CD4-positive, alpha-beta memory T cell (primary cell): ENCODE measurements at regions not wholly inside any gene's neighbourhood (a gene's known extent, or its start where the extent isn't known, plus 50 kb on each side); places are given as distances from the start of the nearest gene placed in this dataset.

Source experiments
- CTCF ChIA-PET: fragments of 350-600 bp; sonication (Branson Sonifier 250); formaldehyde crosslinking; loops from one replicate; lab custom pipeline; 2021; ENCODE audit warnings: inconsistent platforms; ENCODE audit not compliant: partially characterized antibody; lab: Charles Lee
- POLR2A ChIA-PET: fragments of 350-600 bp; sonication (Branson Sonifier 250); formaldehyde crosslinking; loops from one replicate; lab custom pipeline; 2021; ENCODE audit not compliant: partially characterized antibody; lab: Charles Lee
- DNase-seq, 5 donors: peaks; one replicate each; pipeline versions ENCODE4 v3.0.0 to v3.0.0-alpha.2; 2020 to 2022; ENCODE audit warnings: mixed read lengths in 1 of 5
- H3K27ac ChIP-seq: one replicate; pipeline ENCODE4 v1.7.0; 2013; ENCODE audit warnings: low read depth, low read length
- H3K27me3 ChIP-seq: 2 replicates; pipeline ENCODE4 v1.7.0; 2013; ENCODE audit warnings: mild to moderate bottlenecking, low read length, moderate library complexity; ENCODE audit not compliant: insufficient read depth
- H3K36me3 ChIP-seq: 2 replicates; pipeline ENCODE4 v1.7.0; 2013; ENCODE audit warnings: mild to moderate bottlenecking, low read length, moderate library complexity; ENCODE audit not compliant: insufficient read depth
- H3K4me1 ChIP-seq: 2 replicates; pipeline ENCODE4 v1.7.0; 2013; ENCODE audit warnings: mild to moderate bottlenecking, low read length, moderate library complexity; ENCODE audit not compliant: insufficient read depth
- H3K4me3 ChIP-seq, 2 donors: one replicate each; pipeline ENCODE4 v1.7.0; 2013; ENCODE audit warnings: low read length in 2 of 2, mild to moderate bottlenecking in 1 of 2
- H3K9me3 ChIP-seq, 2 donors: one replicate each; pipeline ENCODE4 v1.7.0; 2013; ENCODE audit warnings: low read length in 2 of 2, control low read depth in 1 of 2; ENCODE audit not compliant: control insufficient read depth in 1 of 2
- H3K27ac Mint-ChIP-seq, 7 donors: one replicate each; pipeline ENCODE4 v1.8.0; 2020 to 2021; ENCODE audit warnings: mixed read lengths in 7 of 7, mild to moderate bottlenecking in 6 of 7, inconsistent platforms in 3 of 7, moderate library complexity in 3 of 7
- H3K27me3 Mint-ChIP-seq, 2 donors: one replicate each; pipeline ENCODE4 v1.8.0; 2020 to 2021; ENCODE audit warnings: mixed read lengths in 2 of 2
- H3K36me3 Mint-ChIP-seq, 2 donors: one replicate each; pipeline ENCODE4 v1.8.0; 2020 to 2021; ENCODE audit warnings: mixed read lengths in 2 of 2, inconsistent platforms in 1 of 2, mild to moderate bottlenecking in 1 of 2
- H3K4me1 Mint-ChIP-seq, 4 donors: one replicate each; pipeline ENCODE4 v1.8.0; 2020 to 2021; ENCODE audit warnings: mixed read lengths in 4 of 4, mild to moderate bottlenecking in 1 of 4
- H3K4me3 Mint-ChIP-seq, 8 donors: one replicate each; pipeline ENCODE4 v1.8.0; 2020 to 2021; ENCODE audit warnings: mixed read lengths in 8 of 8, mild to moderate bottlenecking in 7 of 8, moderate library complexity in 6 of 8, inconsistent platforms in 3 of 8
- H3K9me3 Mint-ChIP-seq, 8 donors: one replicate each; pipeline ENCODE4 v1.8.0; 2020 to 2021; ENCODE audit warnings: mixed read lengths in 8 of 8, mild to moderate bottlenecking in 5 of 8, inconsistent platforms in 3 of 8, moderate library complexity in 1 of 8
- intact Hi-C: fragments of 100-400 bp; cut with micrococcal nuclease; formaldehyde crosslinking; loops from one replicate; pipeline ENCODE4 v1.15.1; 2023

- H3K27ac Mint-ChIP-seq, result no peak overlapping the region
- no peak overlapping the region for H3K4me3 ChIP-seq
- H3K4me3 Mint-ChIP-seq, result no peak overlapping the region
- DNase-seq, result no peak
- peaks cover 0 to 5% (median 0%) of the 10 kb centered on the region in 8 donors for H3K9me3 Mint-ChIP-seq
- ChIA-PET POLR2A (no interaction called here), CTCF (interaction anchor here (0.7 to 2.9 kb wide), 8 partner anchors 9 to 980 kb away, joined by 3 to 16 read pairs (median 4); no protein-coding TSS in a partner anchor)
- H3K4me1 ChIP-seq, result no peaks in the 10 kb centered on the region
- H3K27ac ChIP-seq, result no peak overlapping the region
- H3K27me3 Mint-ChIP-seq, result peaks cover 8 to 14% of the 10 kb centered on the region in 2 donors
- intact Hi-C loops, result loop anchor here (2.0 to 5.0 kb wide), 3 partner anchors 339 to 1274 kb away; no protein-coding TSS in a partner anchor
- peaks cover 0 to 6% (median 4%) of the 10 kb centered on the region in 4 donors for H3K4me1 Mint-ChIP-seq
- no peaks in the 10 kb centered on the region for H3K9me3 ChIP-seq
- H3K36me3 ChIP-seq, result no peaks in the 10 kb centered on the region
- H3K36me3 Mint-ChIP-seq, result no peaks in the 10 kb centered on the region
- no peaks in the 10 kb centered on the region for H3K27me3 ChIP-seq
These were observed 53.9 kb upstream of the GLI2 start for GRCh38 chr2:120681696-120682288.

GRCh38 chr2:120682654-120683053 is 53.0 kb upstream of the GLI2 start:
- Histone ChIP-seq H3K9me3 (no peaks in the 10 kb centered on the region), H3K27me3 (no peaks in the 10 kb centered on the region), H3K27ac (no peak overlapping the region), H3K4me1 (no peaks in the 10 kb centered on the region), H3K4me3 (no peak overlapping the region), H3K36me3 (no peaks in the 10 kb centered on the region)
- POLR2A ChIA-PET, result no interaction called here
- H3K27me3 Mint-ChIP-seq, result peaks cover 8 to 10% of the 10 kb centered on the region in 2 donors
- H3K36me3 Mint-ChIP-seq, result no peaks in the 10 kb centered on the region
- no peak overlapping the region for H3K4me3 Mint-ChIP-seq
- H3K4me1 Mint-ChIP-seq, result peaks cover 0 to 6% (median 4%) of the 10 kb centered on the region in 4 donors
- no peak for DNase-seq
- no peak overlapping the region for H3K27ac Mint-ChIP-seq
- peaks cover 0 to 7% (median 0%) of the 10 kb centered on the region in 8 donors for H3K9me3 Mint-ChIP-seq
- CTCF ChIA-PET, result interaction anchor here (0.7 to 2.9 kb wide), 4 partner anchors 12 to 574 kb away, joined by 3 to 12 read pairs (median 4); no protein-coding TSS in a partner anchor
- intact Hi-C loops, result loop anchor here (5.0 kb wide), 1 partner anchor 1275 kb away; no protein-coding TSS in a partner anchor

DNA sequence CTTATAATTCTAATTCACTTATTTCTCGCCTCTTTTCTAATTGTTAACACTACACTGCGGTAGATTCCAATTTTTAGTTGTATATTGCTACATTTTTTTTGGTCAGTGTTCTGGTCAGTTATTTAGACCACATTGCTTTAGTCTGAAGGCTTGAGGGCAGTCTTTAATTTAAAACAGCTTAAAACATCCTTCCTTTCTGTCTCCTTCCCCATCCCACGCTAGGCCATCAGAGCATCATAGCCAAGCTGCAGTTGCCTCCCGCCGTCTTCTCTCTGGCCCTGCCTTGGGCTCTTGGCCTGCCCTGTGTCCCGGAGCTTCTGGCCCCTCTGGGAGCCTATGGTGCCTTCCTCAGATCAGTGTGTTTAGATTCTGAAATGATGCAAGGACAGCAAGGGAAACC is 52.6 kb upstream of the GLI2 start:
- no peak for DNase-seq
- H3K27ac ChIP-seq, result no peak overlapping the region
- no peaks in the 10 kb centered on the region for H3K36me3 Mint-ChIP-seq
- intact Hi-C loops, result loop anchor here (5.0 kb wide), 1 partner anchor 1276 kb away; no protein-coding TSS in a partner anchor
- peaks cover 8 to 10% of the 10 kb centered on the region in 2 donors for H3K27me3 Mint-ChIP-seq
- ChIA-PET CTCF (interaction anchor here (1.4 to 1.6 kb wide), 2 partner anchors 7 to 12 kb away, joined by 4 read pairs; no protein-coding TSS in a partner anchor), POLR2A (no interaction called here)
- H3K4me3 Mint-ChIP-seq, result no peak overlapping the region
- H3K27me3 ChIP-seq, result no peaks in the 10 kb centered on the region
- H3K4me1 Mint-ChIP-seq, result peaks cover 0 to 6% (median 3%) of the 10 kb centered on the region in 4 donors
- no peak overlapping the region for H3K4me3 ChIP-seq
- H3K27ac Mint-ChIP-seq, result no peak overlapping the region
- no peaks in the 10 kb centered on the region for H3K36me3 ChIP-seq
- H3K9me3 Mint-ChIP-seq, result peaks cover 0 to 7% (median 0%) of the 10 kb centered on the region in 8 donors
- H3K4me1 ChIP-seq, result no peaks in the 10 kb centered on the region
- H3K9me3 ChIP-seq, result no peaks in the 10 kb centered on the region

GRCh38 chr2:120683701-120684100 is 52.0 kb upstream of the GLI2 start:
- Mint-ChIP-seq H3K4me1 (peaks cover 0 to 6% (median 3%) of the 10 kb centered on the region in 4 donors), H3K9me3 (peaks cover 0 to 7% (median 0%) of the 10 kb centered on the region in 8 donors), H3K36me3 (no peaks in the 10 kb centered on the region), H3K27me3 (peaks cover 8 to 11% of the 10 kb centered on the region in 2 donors), H3K4me3 (no peak overlapping the region), H3K27ac (no peak overlapping the region)
- intact Hi-C loops, result loop anchor here (5.0 kb wide), 1 partner anchor 1276 kb away; no protein-coding TSS in a partner anchor
- no peak for DNase-seq
- POLR2A ChIA-PET, result no interaction called here
- no peaks in the 10 kb centered on the region for H3K36me3 ChIP-seq
- H3K4me1 ChIP-seq, result no peaks in the 10 kb centered on the region
- H3K9me3 ChIP-seq, result no peaks in the 10 kb centered on the region
- H3K27me3 ChIP-seq, result no peaks in the 10 kb centered on the region
- CTCF ChIA-PET, result interaction anchor here (1.0 to 1.6 kb wide), 2 partner anchors 8 to 13 kb away, joined by 3 to 4 read pairs; no protein-coding TSS in a partner anchor
- no peak overlapping the region for H3K4me3 ChIP-seq
- H3K27ac ChIP-seq, result no peak overlapping the region

DNA sequence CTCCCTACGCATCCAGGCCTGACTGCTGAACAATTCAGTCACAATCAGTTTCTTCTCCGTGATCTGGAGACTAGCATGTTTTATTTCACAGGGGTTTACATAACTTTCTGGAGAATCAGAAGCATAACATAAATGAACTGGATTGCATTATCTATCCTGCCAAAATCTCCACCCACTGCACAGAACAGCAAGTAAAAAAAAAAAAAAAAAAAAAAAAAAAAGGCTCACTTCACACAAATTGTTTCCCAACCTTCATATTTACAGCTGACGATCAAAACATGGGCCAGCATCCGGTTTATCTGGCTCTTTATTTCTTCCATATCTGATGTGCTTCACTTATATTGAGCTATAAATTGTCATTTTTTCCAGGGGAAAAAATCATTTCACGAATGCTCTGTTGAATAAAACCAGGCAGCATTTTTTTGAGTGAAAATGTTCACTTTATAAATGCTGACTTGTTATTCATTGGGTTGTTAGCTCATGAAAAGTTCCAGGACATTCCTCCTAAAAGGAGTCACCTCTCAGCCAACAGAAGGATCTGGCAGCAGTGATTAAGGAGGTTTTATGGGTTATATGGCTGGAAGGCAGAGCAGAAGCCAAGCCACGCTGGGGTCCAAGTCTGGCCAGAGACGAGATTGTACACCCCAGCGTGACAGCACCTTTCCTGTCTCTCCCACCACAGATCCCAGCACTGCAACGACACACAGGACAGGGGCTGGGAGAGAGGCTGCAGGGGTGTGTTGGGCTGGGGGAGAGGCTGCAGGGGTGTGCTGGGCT is 51.2 kb upstream of the GLI2 start:
- Mint-ChIP-seq H3K4me1 (peaks cover 0 to 6% (median 3%) of the 10 kb centered on the region in 4 donors), H3K27me3 (peaks cover 8 to 13% of the 10 kb centered on the region in 2 donors), H3K9me3 (peaks cover 0 to 7% (median 0%) of the 10 kb centered on the region in 8 donors), H3K36me3 (no peaks in the 10 kb centered on the region), H3K4me3 (no peak overlapping the region), H3K27ac (no peak overlapping the region)
- Histone ChIP-seq H3K4me3 (no peak overlapping the region), H3K36me3 (no peaks in the 10 kb centered on the region), H3K9me3 (no peaks in the 10 kb centered on the region), H3K4me1 (no peaks in the 10 kb centered on the region), H3K27me3 (no peaks in the 10 kb centered on the region), H3K27ac (no peak overlapping the region)
- intact Hi-C loops, result loop anchor here (5.0 kb wide), 1 partner anchor 1277 kb away; no protein-coding TSS in a partner anchor
- ChIA-PET CTCF (interaction anchor here (0.6 to 1.6 kb wide), 4 partner anchors 9 to 98 kb away, joined by 3 to 4 read pairs (median 4); no protein-coding TSS in a partner anchor), POLR2A (interaction anchor here (0.6 kb wide), 1 partner anchor 8 kb away, joined by 4 read pairs; no protein-coding TSS in a partner anchor)
- no peak for DNase-seq

DNA sequence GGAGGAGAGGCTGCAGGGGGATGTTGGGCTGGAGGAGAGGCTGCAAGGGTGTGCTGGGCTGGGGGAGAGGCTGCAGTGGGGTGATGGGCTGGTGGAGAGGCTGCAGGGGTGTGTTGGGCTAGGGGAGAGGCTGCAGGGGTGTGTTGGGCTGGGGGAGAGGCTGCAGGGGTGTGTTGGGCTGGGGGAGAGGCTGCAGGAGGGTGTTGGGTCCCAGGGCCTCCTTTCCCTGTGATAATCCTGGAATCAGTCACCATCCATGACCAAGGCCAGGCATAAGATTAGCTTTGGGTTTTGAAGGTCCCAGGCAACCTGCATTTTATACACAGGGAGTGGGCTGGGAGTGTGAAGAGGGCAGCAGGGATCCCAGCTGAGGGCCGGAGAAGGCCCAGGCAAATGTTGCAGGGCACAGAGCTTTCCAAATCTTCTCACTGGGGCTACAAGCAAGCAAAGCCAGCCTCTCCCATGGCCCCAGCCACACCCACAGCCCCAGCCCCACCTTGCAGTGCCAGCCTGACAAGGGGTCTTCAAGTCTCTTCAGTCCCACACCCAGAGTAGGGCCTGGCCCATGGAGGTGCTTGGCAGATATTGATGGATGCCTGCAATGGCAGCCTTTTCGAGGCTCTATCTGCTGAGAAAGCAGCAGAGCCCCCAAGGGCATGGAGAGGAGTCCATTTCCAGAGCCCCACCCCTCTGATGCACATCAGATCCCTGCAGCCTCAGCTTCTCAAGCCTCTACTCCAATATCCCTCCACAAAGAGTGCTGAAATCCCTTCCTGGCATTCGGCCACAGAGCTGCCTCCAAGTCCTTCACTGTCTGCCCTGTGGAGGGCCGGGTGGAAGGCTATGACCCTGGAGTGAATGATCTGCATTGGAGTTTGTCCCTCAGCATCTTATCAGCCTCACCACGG is 50.3 kb upstream of the GLI2 start:
- Histone ChIP-seq H3K36me3 (no peaks in the 10 kb centered on the region), H3K4me1 (no peaks in the 10 kb centered on the region), H3K9me3 (no peaks in the 10 kb centered on the region), H3K27me3 (no peaks in the 10 kb centered on the region), H3K4me3 (no peak overlapping the region), H3K27ac (no peak overlapping the region)
- Mint-ChIP-seq H3K36me3 (no peaks in the 10 kb centered on the region), H3K4me3 (no peak overlapping the region), H3K27me3 (peaks cover 8 to 13% of the 10 kb centered on the region in 2 donors), H3K9me3 (peaks cover 0 to 6% (median 0%) of the 10 kb centered on the region in 8 donors), H3K27ac (no peak overlapping the region), H3K4me1 (peaks cover 0 to 3% (median under 1%) of the 10 kb centered on the region in 4 donors)
- CTCF ChIA-PET, result interaction anchor here (0.9 to 1.3 kb wide), 3 partner anchors 8 to 14 kb away, joined by 3 to 6 read pairs (median 4); no protein-coding TSS in a partner anchor
- intact Hi-C loops, result no loop called here
- no peak for DNase-seq
- POLR2A ChIA-PET, result no interaction called here
